KBM-7 (cell line): ENCODE measurements at regions not wholly inside any gene's neighbourhood (a gene's known extent, or its start where the extent isn't known, plus 50 kb on each side); places are given as distances from the start of the nearest gene placed in this dataset.

Experiments used
- DNase-seq: peaks from one replicate; pipeline ENCODE4 v3.0.0-alpha.2; 2015
- in situ Hi-C: fragments of 300-500 bp; cut with MboI; formaldehyde crosslinking; loops from 2 replicates; pipeline ENCODE4 v1.14.3; 2020; ENCODE audit warnings: low sequenced_read_pairs, low pct_unique_long_range_greater_than_20kb, mixed read lengths

GRCh38 chr3:64983583-64984359 is 296.0 kb upstream of the ADAMTS9 start:
- in situ Hi-C loops: no loop called here
- DNase-seq: no peak

GRCh38 chr3:64977308-64978100 is 289.7 kb upstream of the ADAMTS9 start:
- in situ Hi-C loops: no loop called here
- no peak for DNase-seq

GRCh38 chr3:64976456-64976855 is 288.7 kb upstream of the ADAMTS9 start:
- in situ Hi-C loops: no loop called here
- DNase-seq: no peak

GRCh38 chr3:64975147-64975546 is 287.3 kb upstream of the ADAMTS9 start:
- in situ Hi-C loops: no loop called here

GRCh38 chr3:64974401-64974800 is 286.6 kb upstream of the ADAMTS9 start:
- in situ Hi-C loops: no loop called here

More at GRCh38 chr3:64975147-64975546, 287.3 kb upstream of the ADAMTS9 start:
- DNase-seq: no peak

GRCh38 chr3:64972793-64973192 is 285.0 kb upstream of the ADAMTS9 start:
- in situ Hi-C loops: no loop called here
- peak; percentile 11 for DNase-seq

More at GRCh38 chr3:64974401-64974800, 286.6 kb upstream of the ADAMTS9 start:
- no peak for DNase-seq

- no peak for DNase-seq
- in situ Hi-C loops: no loop called here
Observed at GRCh38 chr3:64971602-64972001, 283.8 kb upstream of the ADAMTS9 start.

- in situ Hi-C loops: no loop called here
- no peak for DNase-seq
Observed at GRCh38 chr3:64970634-64971033, 282.8 kb upstream of the ADAMTS9 start.

GRCh38 chr3:64961301-64961700 is 273.5 kb upstream of the ADAMTS9 start:
- in situ Hi-C loops: no loop called here
- DNase-seq: no peak

GRCh38 chr3:64958199-64958843 is 270.5 kb upstream of the ADAMTS9 start:
- in situ Hi-C loops: no loop called here
- no peak for DNase-seq

GRCh38 chr3:64957408-64958198 is 269.8 kb upstream of the ADAMTS9 start:
- DNase-seq: no peak
- in situ Hi-C loops: no loop called here

- in situ Hi-C loops: no loop called here
- DNase-seq: no peak
Observed at GRCh38 chr3:64956711-64957325, 269.0 kb upstream of the ADAMTS9 start.

GRCh38 chr3:64954995-64955636 is 267.3 kb upstream of the ADAMTS9 start:
- DNase-seq: no peak
- in situ Hi-C loops: no loop called here

GRCh38 chr3:64945171-64945729 is 257.4 kb upstream of the ADAMTS9 start:
- in situ Hi-C loops: no loop called here

GRCh38 chr3:64943866-64944265 is 256.1 kb upstream of the ADAMTS9 start:
- DNase-seq: no peak
- in situ Hi-C loops: no loop called here

More at GRCh38 chr3:64945171-64945729, 257.4 kb upstream of the ADAMTS9 start:
- DNase-seq: no peak

GRCh38 chr3:64940596-64941348 is 253.0 kb upstream of the ADAMTS9 start:
- in situ Hi-C loops: no loop called here
- no peak for DNase-seq

GRCh38 chr3:64939747-64940450 is 252.1 kb upstream of the ADAMTS9 start:
- no peak for DNase-seq
- in situ Hi-C loops: no loop called here
